Subcutaneous abdominal adipose tissue (tissue), 5 donors: ENCODE measurements at regions not wholly inside any gene's neighbourhood (a gene's known extent, or its start where the extent isn't known, plus 50 kb on each side); places are given as distances from the start of the nearest gene placed in this dataset.

Experiments used
- H3K27ac ChIP-seq: one replicate; pipeline ENCODE4 v1.7.0; 2013; ENCODE audit warnings: low read depth, mild to moderate bottlenecking, inconsistent platforms, low read length, moderate library complexity
- H3K27me3 ChIP-seq, 5 donors: one replicate each; pipeline ENCODE4 v1.7.0; 2013; ENCODE audit warnings: low read length in 5 of 5, inconsistent platforms in 1 of 5; ENCODE audit not compliant: control insufficient read depth in 5 of 5, insufficient read depth in 4 of 5
- H3K36me3 ChIP-seq, 5 donors: one replicate each; pipeline ENCODE4 v1.7.0; 2013; ENCODE audit warnings: low read length in 5 of 5; ENCODE audit not compliant: control insufficient read depth in 5 of 5, insufficient read depth in 5 of 5
- H3K4me1 ChIP-seq, 5 donors: one replicate each; pipeline ENCODE4 v1.7.0; 2013; ENCODE audit warnings: low read length in 5 of 5, mild to moderate bottlenecking in 3 of 5, moderate library complexity in 1 of 5; ENCODE audit not compliant: control insufficient read depth in 5 of 5, insufficient read depth in 5 of 5
- H3K4me3 ChIP-seq, 5 donors: one replicate each; pipeline ENCODE4 v1.7.0; 2013; ENCODE audit warnings: low read length in 5 of 5, low read depth in 1 of 5
- H3K9ac ChIP-seq, 5 donors: one replicate each; pipeline ENCODE4 v1.7.0; 2013; ENCODE audit warnings: low read length in 5 of 5, mild to moderate bottlenecking in 4 of 5, moderate library complexity in 3 of 5
- H3K9me3 ChIP-seq, 5 donors: one replicate each; pipeline ENCODE4 v1.7.0; 2013; ENCODE audit warnings: low read length in 5 of 5; ENCODE audit not compliant: control insufficient read depth in 5 of 5
- donor health status: healthy.
- donor health status: healthy.
- donor health status: healthy.
- donor health status: healthy.
- donor health status: healthy.

DNA sequence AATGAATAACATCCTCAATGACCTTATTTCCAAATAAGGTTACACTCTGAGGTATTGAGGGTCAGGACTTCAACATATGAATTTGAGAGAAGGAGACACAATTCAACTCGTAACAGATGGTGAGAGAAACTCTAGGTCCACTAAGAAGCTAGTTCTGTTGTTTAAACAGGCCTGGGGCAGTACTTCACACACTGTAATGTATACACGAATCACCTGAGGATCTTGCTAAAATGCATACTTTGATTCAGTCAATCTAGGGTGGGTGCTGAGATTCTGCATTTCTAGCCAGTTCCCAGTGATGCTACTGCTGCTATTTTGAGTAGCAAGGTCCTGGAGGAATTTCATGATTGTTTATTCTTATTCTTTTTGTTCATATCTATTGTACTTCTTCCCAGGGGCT, 186.8 kb downstream of the SATB1 start:
- Histone ChIP-seq H3K9me3 (no peaks in the 10 kb centered on the region), H3K36me3 (no peaks in the 10 kb centered on the region), H3K4me1 (no peaks in the 10 kb centered on the region), H3K9ac (no peak overlapping the region), H3K27ac (no peak overlapping the region), H3K4me3 (no peak overlapping the region), H3K27me3 (peaks cover 0 to 5% (median 0%) of the 10 kb centered on the region in 5 donors)

DNA sequence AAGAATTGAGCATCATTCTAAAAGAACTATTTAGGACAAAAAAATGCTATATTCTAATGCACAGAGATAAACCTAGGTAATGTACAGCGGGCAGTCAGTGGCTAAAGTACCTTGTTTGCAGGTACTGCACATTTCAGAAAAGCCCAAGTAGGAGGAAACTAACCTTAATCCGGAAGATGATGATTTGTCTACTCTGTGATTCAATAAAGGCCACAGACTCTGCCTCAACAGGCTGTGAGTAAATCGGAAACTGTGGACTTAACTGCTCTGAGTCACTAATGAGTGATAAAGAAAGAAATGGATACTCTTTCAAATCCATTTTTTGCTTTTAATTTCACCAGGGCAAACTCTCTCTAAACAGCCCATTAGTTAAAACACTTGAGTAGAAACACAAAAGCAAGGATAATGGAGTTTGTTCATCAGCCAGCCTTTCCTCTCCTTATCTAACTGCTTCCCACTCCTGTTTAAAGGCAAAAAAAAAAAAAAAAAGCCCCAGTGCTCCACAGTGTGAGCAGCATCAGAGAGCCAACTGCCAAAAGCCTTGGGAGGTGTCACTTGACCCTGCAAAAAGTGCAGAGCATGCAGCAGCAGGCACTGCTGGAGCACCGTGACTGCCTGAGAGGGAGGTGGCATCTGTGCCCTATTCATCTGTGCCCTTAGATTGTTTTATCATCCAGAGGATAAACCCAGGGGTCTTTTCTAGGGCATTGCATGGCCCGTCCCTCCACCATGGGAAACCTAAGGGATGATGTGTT, 187.7 kb downstream of the SATB1 start:
- Histone ChIP-seq H3K9ac (no peak overlapping the region), H3K9me3 (no peaks in the 10 kb centered on the region), H3K4me3 (no peak overlapping the region), H3K27me3 (peaks cover 0 to 5% (median 0%) of the 10 kb centered on the region in 5 donors), H3K4me1 (no peaks in the 10 kb centered on the region), H3K27ac (no peak overlapping the region), H3K36me3 (no peaks in the 10 kb centered on the region)

DNA sequence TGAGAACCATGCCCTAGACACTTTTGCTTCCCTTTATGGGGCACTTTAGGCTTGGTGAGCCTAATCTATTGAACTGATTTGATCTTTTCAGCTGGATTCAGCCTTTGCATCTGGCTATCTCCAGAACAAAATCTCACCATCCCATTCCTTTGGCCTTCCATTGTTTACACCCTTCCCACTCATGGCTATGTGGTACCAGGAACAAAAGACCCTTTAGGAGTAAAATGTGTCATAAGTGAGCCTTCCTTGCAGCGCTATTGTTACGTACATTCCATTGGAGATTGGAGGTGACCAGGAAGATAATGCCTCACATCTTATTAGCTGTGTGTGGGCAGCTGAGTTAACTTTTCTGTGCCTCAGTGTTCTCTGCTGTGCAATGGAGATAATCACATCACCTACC, 188.4 kb downstream of the SATB1 start:
- Histone ChIP-seq H3K4me1 (no peaks in the 10 kb centered on the region), H3K27ac (no peak overlapping the region), H3K9me3 (no peaks in the 10 kb centered on the region), H3K9ac (no peak overlapping the region), H3K27me3 (peaks cover 0 to 5% (median 0%) of the 10 kb centered on the region in 5 donors), H3K4me3 (no peak overlapping the region), H3K36me3 (no peaks in the 10 kb centered on the region)

DNA sequence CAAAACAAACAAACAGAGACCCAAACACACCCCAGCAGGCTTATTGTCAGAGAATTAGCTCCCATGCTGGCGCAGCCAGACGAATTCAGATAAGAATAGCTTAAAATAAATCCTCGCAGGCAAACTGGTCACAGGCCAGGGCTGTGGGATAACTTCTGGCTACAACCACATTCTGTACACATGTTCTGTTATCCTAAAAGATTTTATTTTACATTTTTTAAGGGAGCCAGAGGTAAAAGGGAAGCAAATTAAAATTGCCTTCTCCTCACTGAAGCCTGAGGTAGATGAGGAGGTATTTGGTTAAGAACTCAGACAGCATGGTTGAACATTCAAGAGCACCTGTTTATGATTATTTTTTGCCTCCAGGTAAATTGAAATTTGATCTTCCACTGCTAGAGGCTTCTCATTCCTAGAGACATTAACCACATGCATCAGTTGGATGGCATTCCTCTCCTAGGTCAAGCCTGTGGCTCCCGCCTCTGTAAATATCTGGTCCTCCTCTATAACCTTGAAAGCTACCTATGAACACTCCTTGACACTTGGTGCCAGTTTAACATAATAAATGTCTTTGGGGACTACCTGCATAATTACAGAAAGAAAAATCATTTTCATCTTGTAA, 190.3 kb downstream of the SATB1 start:
- Histone ChIP-seq H3K9ac (no peak overlapping the region), H3K36me3 (no peaks in the 10 kb centered on the region), H3K9me3 (no peaks in the 10 kb centered on the region), H3K27me3 (peaks cover 0 to 5% (median 0%) of the 10 kb centered on the region in 5 donors), H3K4me1 (no peaks in the 10 kb centered on the region), H3K4me3 (no peak overlapping the region), H3K27ac (no peak overlapping the region)

- no peak overlapping the region for H3K27ac ChIP-seq
- H3K4me3 ChIP-seq: no peak overlapping the region
- H3K9ac ChIP-seq: no peak overlapping the region
- H3K27me3 ChIP-seq: peaks cover 0 to 5% (median 0%) of the 10 kb centered on the region in 5 donors
- no peaks in the 10 kb centered on the region for H3K4me1 ChIP-seq
- H3K36me3 ChIP-seq: no peaks in the 10 kb centered on the region
- H3K9me3 ChIP-seq: no peaks in the 10 kb centered on the region
Measured at GRCh38 chr3:18233987-18234716, 191.0 kb downstream of the SATB1 start.

GRCh38 chr3:18232317-18232716, 192.8 kb downstream of the SATB1 start:
- no peak overlapping the region for H3K4me3 ChIP-seq
- H3K9me3 ChIP-seq: no peaks in the 10 kb centered on the region
- H3K9ac ChIP-seq: no peak overlapping the region
- peaks cover 0 to 5% (median 0%) of the 10 kb centered on the region in 5 donors for H3K27me3 ChIP-seq
- H3K27ac ChIP-seq: no peak overlapping the region
- no peaks in the 10 kb centered on the region for H3K36me3 ChIP-seq
- no peaks in the 10 kb centered on the region for H3K4me1 ChIP-seq

- H3K27ac ChIP-seq: no peak overlapping the region
- H3K4me3 ChIP-seq: no peak overlapping the region
- H3K9ac ChIP-seq: no peak overlapping the region
- no peaks in the 10 kb centered on the region for H3K36me3 ChIP-seq
- H3K4me1 ChIP-seq: peaks cover 0 to 6% (median 0%) of the 10 kb centered on the region in 5 donors
- H3K27me3 ChIP-seq: peaks cover 0 to 1% (median 0%) of the 10 kb centered on the region in 5 donors
- H3K9me3 ChIP-seq: no peaks in the 10 kb centered on the region
Measured at GRCh38 chr3:18228060-18228459, 197.1 kb downstream of the SATB1 start.

DNA sequence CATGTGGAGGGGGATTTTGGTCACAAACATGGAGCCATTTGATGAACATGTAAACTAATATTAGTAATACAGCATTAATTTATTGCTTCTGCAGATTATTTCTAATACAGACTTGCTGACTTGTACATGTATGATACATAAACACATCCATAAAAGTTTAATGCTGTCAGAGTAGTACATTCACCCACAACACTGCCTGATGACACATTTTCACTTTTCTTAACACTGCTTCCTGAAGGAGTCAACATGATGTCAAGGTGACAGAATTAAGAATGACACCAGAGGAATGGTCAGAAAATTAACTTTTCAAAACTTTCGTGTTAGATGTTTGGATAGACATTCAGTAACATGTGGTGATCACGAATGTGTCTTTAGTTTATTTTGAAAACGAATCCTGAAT, 199.4 kb downstream of the SATB1 start:
- peaks cover 0 to 6% (median 0%) of the 10 kb centered on the region in 5 donors for H3K4me1 ChIP-seq
- no peaks in the 10 kb centered on the region for H3K36me3 ChIP-seq
- H3K27me3 ChIP-seq: no peaks in the 10 kb centered on the region
- H3K9me3 ChIP-seq: no peaks in the 10 kb centered on the region
- no peak overlapping the region for H3K4me3 ChIP-seq
- no peak overlapping the region for H3K27ac ChIP-seq
- no peak overlapping the region for H3K9ac ChIP-seq

DNA sequence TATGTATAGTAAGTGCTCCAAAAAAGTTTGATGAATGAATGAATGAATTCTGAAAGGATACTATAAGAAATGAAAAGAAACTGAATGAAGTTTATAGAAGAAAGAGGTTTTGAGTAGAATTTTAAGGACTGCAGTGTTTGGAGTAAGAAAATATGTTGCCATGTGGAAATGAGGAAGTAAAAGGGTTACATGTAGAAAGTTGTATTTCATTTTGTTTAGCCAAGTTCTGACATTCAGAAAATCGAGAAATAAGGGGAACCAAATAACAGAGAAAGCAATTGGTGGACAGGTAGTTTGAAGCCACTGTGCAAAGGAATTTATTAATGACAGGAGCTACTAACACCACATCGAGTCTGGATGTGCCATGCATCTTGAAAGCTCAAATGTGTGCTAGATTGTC, 200.7 kb downstream of the SATB1 start:
- Histone ChIP-seq H3K36me3 (no peaks in the 10 kb centered on the region), H3K9ac (no peak overlapping the region), H3K4me3 (no peak overlapping the region), H3K27ac (no peak overlapping the region), H3K27me3 (no peaks in the 10 kb centered on the region), H3K9me3 (no peaks in the 10 kb centered on the region), H3K4me1 (peaks cover 0 to 6% (median 0%) of the 10 kb centered on the region in 5 donors)

DNA sequence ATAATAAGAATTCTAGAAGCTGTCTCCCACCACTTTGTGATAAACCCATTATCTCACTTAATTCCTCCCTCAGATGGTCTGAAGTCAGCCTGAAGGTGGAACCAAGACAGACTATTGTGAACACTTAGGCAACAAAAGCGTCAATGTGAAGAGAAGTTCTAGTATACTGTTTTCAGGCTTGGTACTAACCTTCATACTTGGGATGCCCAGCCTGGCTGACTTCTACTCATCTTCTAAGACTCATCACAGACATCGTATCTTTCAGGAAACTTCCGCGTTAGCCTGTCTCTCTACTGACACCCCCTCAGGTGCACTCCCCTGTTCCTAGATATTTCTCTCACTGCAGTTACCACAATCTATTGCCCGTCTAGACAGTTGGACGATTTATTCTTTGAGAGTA, 201.2 kb downstream of the SATB1 start:
- no peak overlapping the region for H3K9ac ChIP-seq
- peaks cover 0 to 6% (median 0%) of the 10 kb centered on the region in 5 donors for H3K4me1 ChIP-seq
- no peak overlapping the region for H3K4me3 ChIP-seq
- no peaks in the 10 kb centered on the region for H3K9me3 ChIP-seq
- H3K36me3 ChIP-seq: no peaks in the 10 kb centered on the region
- H3K27ac ChIP-seq: no peak overlapping the region
- H3K27me3 ChIP-seq: no peaks in the 10 kb centered on the region
